ENCODE measurements at regions not wholly inside any gene's neighbourhood (a gene's known extent, or its start where the extent isn't known, plus 50 kb on each side); places are given as distances from the start of the nearest gene placed in this dataset.

GRCh38 chr1:80582980-80583379 is 1217.8 kb upstream of the ADGRL2 start:
- Histone ChIP-seq H3K27ac (no peak overlapping the region), H3K4me3 (ENCODE audit: low read depth in 1 of 2, low read length in 1 of 2) (no peak overlapping the region), H3K36me3 (no peaks in the 10 kb centered on the region), H3K9me3 (peaks cover 4% of the 10 kb centered on the region), H3K27me3 (no peaks in the 10 kb centered on the region), H3K4me1 (ENCODE audit: control insufficient read depth in 1 of 2, insufficient read depth in 1 of 2, low read depth in 1 of 2, low read length in 1 of 2) (no peaks in the 10 kb centered on the region)
- no peak for TF ChIP-seq CTCF (IDR thresholded peaks at IDR 0.05)

- Histone ChIP-seq H3K27ac (no peak overlapping the region), H3K4me1 (ENCODE audit: control insufficient read depth in 1 of 2, insufficient read depth in 1 of 2, low read depth in 1 of 2, low read length in 1 of 2) (no peaks in the 10 kb centered on the region), H3K9me3 (peaks cover 4% of the 10 kb centered on the region), H3K36me3 (no peaks in the 10 kb centered on the region), H3K4me3 (ENCODE audit: low read depth in 1 of 2, low read length in 1 of 2) (no peak overlapping the region), H3K27me3 (no peaks in the 10 kb centered on the region)
- TF ChIP-seq CTCF (IDR thresholded peaks at IDR 0.05), result no peak
Observed at GRCh38 chr1:80579055-80579454, 1221.7 kb upstream of the ADGRL2 start.

- no peak for TF ChIP-seq CTCF (IDR thresholded peaks at IDR 0.05)
- Histone ChIP-seq H3K9me3 (no peaks in the 10 kb centered on the region), H3K27me3 (no peaks in the 10 kb centered on the region), H3K4me1 (ENCODE audit: control insufficient read depth in 1 of 2, insufficient read depth in 1 of 2, low read depth in 1 of 2, low read length in 1 of 2) (no peaks in the 10 kb centered on the region), H3K27ac (no peak overlapping the region), H3K4me3 (ENCODE audit: low read depth in 1 of 2, low read length in 1 of 2) (no peak overlapping the region), H3K36me3 (no peaks in the 10 kb centered on the region)
Observed at GRCh38 chr1:80566867-80567266, 1233.9 kb upstream of the ADGRL2 start.

DNA sequence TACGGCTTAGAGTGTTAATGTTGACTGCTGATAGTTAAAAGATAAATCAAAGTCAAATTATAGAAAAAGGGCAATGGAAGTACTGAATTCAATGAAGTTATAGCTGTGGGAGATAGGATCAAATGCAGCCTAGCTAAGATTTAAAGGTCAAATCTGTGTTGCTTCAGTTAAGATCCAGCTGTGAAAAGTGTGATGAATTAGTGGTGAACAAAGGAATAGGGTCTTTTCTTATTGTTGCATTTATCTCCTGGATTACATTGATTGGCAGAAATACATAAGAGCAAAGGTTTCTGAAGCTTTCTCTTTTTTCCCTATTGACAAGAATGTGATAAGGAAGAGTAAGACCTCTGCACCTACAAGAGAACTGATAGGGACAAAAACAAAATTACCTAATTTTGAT is 1234.6 kb upstream of the ADGRL2 start:
- Histone ChIP-seq H3K36me3 (no peaks in the 10 kb centered on the region), H3K4me1 (ENCODE audit: control insufficient read depth in 1 of 2, insufficient read depth in 1 of 2, low read depth in 1 of 2, low read length in 1 of 2) (no peaks in the 10 kb centered on the region), H3K4me3 (ENCODE audit: low read depth in 1 of 2, low read length in 1 of 2) (no peak overlapping the region), H3K27ac (no peak overlapping the region), H3K27me3 (no peaks in the 10 kb centered on the region), H3K9me3 (no peaks in the 10 kb centered on the region)
- no peak for TF ChIP-seq CTCF (IDR thresholded peaks at IDR 0.05)

DNA sequence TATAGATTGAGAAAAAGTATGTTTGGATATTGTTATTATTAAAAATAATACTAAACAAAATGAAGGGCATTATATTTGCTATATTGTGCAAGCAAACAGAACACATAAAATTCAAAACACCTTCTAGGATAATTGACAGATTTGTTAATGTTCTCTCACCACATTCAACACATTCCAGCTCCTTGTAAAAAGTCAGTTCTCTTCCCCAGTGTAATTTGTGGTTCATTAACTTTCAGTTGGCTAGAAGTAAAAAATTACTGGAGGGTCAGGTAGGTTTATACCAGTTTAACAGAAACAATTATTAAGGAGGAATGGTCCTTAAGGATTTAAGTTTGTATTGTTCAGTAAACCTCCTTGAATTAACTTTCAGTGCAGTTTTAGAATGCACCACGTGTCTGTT is 1235.3 kb upstream of the ADGRL2 start:
- H3K27ac ChIP-seq, result no peak overlapping the region
- no peaks in the 10 kb centered on the region for H3K9me3 ChIP-seq
- H3K4me3 ChIP-seq (ENCODE audit: low read depth in 1 of 2, low read length in 1 of 2), result no peak overlapping the region
- no peaks in the 10 kb centered on the region for H3K27me3 ChIP-seq
- H3K36me3 ChIP-seq, result no peaks in the 10 kb centered on the region
- TF ChIP-seq CTCF (IDR thresholded peaks at IDR 0.05), result no peak
- no peaks in the 10 kb centered on the region for H3K4me1 ChIP-seq (ENCODE audit: control insufficient read depth in 1 of 2, insufficient read depth in 1 of 2, low read depth in 1 of 2, low read length in 1 of 2)

- H3K27me3 ChIP-seq, result no peaks in the 10 kb centered on the region
- no peak overlapping the region for H3K4me3 ChIP-seq (ENCODE audit: low read depth in 1 of 2, low read length in 1 of 2)
- TF ChIP-seq CTCF (IDR thresholded peaks at IDR 0.05), result no peak
- H3K27ac ChIP-seq, result no peak overlapping the region
- H3K9me3 ChIP-seq, result no peaks in the 10 kb centered on the region
- no peaks in the 10 kb centered on the region for H3K4me1 ChIP-seq (ENCODE audit: control insufficient read depth in 1 of 2, insufficient read depth in 1 of 2, low read depth in 1 of 2, low read length in 1 of 2)
- no peaks in the 10 kb centered on the region for H3K36me3 ChIP-seq
Observed at GRCh38 chr1:80542231-80542630, 1258.5 kb upstream of the ADGRL2 start.

Data from neutrophil (primary cell).